Dendritic cell treated with granulocyte-macrophage colony-stimulating factor and Interleukin-4, amounts not matched to agents 40 ng/mL and 50 ng/mL, for 4 days (primary cell): ENCODE measurements at regions not wholly inside any gene's neighbourhood (a gene's known extent, or its start where the extent isn't known, plus 50 kb on each side); places are given as distances from the start of the nearest gene placed in this dataset.

ENCODE experiments used
- H3K27ac Mint-ChIP-seq: one replicate; pipeline ENCODE4 v1.8.0; 2022; ENCODE audit warnings: mild to moderate bottlenecking, mixed read lengths
- H3K27me3 Mint-ChIP-seq: one replicate; pipeline ENCODE4 v1.8.0; 2022; ENCODE audit warnings: mild to moderate bottlenecking, mixed read lengths
- H3K36me3 Mint-ChIP-seq: one replicate; pipeline ENCODE4 v1.8.0; 2022; ENCODE audit warnings: low read depth, mixed read lengths
- H3K4me1 Mint-ChIP-seq: one replicate; pipeline ENCODE4 v1.8.0; 2022; ENCODE audit warnings: low read depth, mixed read lengths
- H3K4me3 Mint-ChIP-seq: one replicate; pipeline ENCODE4 v1.8.0; 2022; ENCODE audit warnings: mild to moderate bottlenecking, moderate library complexity, mixed read lengths
- H3K9me3 Mint-ChIP-seq: one replicate; pipeline ENCODE4 v1.8.0; 2022; ENCODE audit warnings: mixed read lengths
- intact Hi-C: fragments of 100-400 bp; cut with micrococcal nuclease; formaldehyde crosslinking; loops from one replicate; pipeline ENCODE4 v1.15.0; 2022

DNA sequence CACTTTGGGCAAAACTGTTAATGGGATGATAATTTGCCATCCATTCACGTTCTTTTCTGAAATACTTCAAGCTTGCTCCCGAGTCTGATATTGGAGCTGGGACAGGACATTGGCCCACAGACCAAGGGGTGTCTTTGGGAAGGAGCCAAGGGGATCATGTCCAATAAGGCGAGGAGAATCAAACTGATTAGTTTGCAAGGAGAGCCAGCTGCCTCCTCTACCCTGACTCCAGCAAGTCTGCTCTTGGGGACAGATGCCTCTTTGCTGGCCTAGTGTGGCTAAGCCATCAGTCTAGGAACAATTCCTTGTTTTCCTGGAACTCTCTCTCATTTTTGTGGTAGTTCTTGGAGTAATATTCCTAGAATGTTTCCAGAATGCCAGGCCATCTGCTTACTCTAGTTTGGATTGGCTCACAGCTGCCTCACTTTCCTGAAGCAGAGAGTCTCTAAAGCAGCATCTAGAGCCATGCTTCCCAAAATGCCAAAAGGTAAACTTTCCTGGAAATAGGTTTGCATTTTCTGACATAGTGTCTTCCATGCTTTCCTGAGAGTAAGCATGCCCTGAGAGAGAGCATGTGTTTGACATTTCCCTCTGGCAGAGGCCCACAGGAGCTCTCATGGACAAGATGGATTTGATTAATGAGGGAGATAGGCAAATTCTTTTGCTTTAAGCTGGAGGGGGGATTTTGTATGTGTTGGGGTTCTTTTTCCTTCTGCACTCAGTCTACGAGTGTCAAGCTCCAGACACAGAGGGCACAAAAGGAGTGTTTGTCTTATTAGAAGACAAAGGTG lies 145.6 kb downstream of the GDAP2 start:
- intact Hi-C loops, result no loop called here
- Mint-ChIP-seq H3K4me3 (no peak overlapping the region), H3K4me1 (no peaks in the 10 kb centered on the region), H3K9me3 (peaks cover 1% of the 10 kb centered on the region), H3K27ac (no peak overlapping the region), H3K36me3 (no peaks in the 10 kb centered on the region), H3K27me3 (no peaks in the 10 kb centered on the region)

GRCh38 chr1:117788014-117788413 lies 141.4 kb downstream of the GDAP2 start:
- H3K27ac Mint-ChIP-seq, result no peak overlapping the region
- H3K4me1 Mint-ChIP-seq, result no peaks in the 10 kb centered on the region
- intact Hi-C loops, result no loop called here
- H3K27me3 Mint-ChIP-seq, result no peaks in the 10 kb centered on the region
- peaks cover 9% of the 10 kb centered on the region for H3K9me3 Mint-ChIP-seq
- H3K36me3 Mint-ChIP-seq, result no peaks in the 10 kb centered on the region
- H3K4me3 Mint-ChIP-seq, result no peak overlapping the region

DNA sequence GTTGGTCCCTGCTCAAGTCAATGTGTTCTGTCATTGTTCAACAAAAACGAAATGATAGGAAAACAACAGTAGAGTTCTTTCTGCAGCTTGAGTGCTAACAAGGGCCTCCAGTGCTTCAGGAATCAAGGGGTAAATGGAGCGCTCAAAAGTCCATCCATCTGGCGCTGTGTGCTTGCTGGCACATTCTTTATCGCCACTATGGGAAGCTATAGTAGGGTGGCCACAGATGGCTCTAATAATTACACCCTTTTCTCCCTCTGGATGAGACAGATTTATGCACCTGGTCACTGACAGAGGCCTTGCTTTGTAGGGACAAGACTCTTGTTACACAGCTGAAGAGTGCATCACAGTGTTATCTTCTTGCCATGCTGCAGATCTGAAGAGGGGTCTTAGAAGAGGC lies 136.0 kb downstream of the GDAP2 start:
- no peaks in the 10 kb centered on the region for H3K27me3 Mint-ChIP-seq
- peaks cover 9% of the 10 kb centered on the region for H3K9me3 Mint-ChIP-seq
- no peaks in the 10 kb centered on the region for H3K36me3 Mint-ChIP-seq
- no peak overlapping the region for H3K27ac Mint-ChIP-seq
- H3K4me1 Mint-ChIP-seq, result no peaks in the 10 kb centered on the region
- intact Hi-C loops, result no loop called here
- no peak overlapping the region for H3K4me3 Mint-ChIP-seq

DNA sequence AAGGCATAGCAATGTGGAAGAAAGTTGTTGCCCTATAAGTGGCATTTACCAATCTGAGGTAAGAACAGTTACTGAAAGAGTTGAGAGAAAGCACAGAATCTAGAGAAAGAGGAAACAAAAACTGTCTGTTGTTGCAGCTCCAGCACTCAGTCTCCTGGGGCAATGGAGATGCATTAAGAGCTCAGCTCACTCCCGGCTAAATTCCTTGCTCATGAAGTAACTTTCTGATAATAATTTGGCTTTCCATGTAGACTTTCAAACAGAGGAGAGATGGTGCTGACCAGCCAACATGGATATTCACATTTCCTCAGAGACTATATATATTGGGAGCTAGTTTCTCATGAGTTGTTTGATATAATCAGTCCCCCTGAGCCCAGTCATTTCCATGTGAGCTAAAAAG lies 135.3 kb downstream of the GDAP2 start:
- H3K27ac Mint-ChIP-seq, result no peak overlapping the region
- peaks cover 9% of the 10 kb centered on the region for H3K9me3 Mint-ChIP-seq
- intact Hi-C loops, result no loop called here
- H3K36me3 Mint-ChIP-seq, result no peaks in the 10 kb centered on the region
- no peak overlapping the region for H3K4me3 Mint-ChIP-seq
- H3K4me1 Mint-ChIP-seq, result no peaks in the 10 kb centered on the region
- H3K27me3 Mint-ChIP-seq, result no peaks in the 10 kb centered on the region

- H3K27me3 Mint-ChIP-seq, result no peaks in the 10 kb centered on the region
- H3K9me3 Mint-ChIP-seq, result peaks cover 9% of the 10 kb centered on the region
- H3K27ac Mint-ChIP-seq, result no peak overlapping the region
- no peaks in the 10 kb centered on the region for H3K36me3 Mint-ChIP-seq
- H3K4me3 Mint-ChIP-seq, result no peak overlapping the region
- intact Hi-C loops, result no loop called here
- H3K4me1 Mint-ChIP-seq, result no peaks in the 10 kb centered on the region
Observed at GRCh38 chr1:117795190-117795589, 134.2 kb downstream of the GDAP2 start.

DNA sequence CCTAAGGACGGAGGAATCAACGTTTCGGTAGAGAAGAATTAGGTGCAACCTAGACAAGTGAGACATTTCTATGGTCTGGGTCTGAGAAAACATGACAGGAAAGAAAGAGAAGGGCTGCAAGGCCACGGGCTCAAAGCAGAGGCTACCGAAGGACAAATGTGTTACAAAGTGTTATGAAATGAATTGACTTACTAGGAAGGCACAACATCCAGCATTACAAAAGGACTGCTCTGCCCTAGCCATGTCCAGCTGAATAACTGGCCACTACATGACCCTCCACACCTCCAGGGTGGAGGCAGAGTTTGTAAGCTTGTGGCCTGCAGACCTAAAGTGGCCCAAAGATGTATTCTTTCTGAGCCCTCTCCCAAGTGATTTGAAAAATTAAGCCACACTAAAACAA lies 133.6 kb downstream of the GDAP2 start:
- no peak overlapping the region for H3K27ac Mint-ChIP-seq
- intact Hi-C loops, result no loop called here
- no peaks in the 10 kb centered on the region for H3K4me1 Mint-ChIP-seq
- H3K27me3 Mint-ChIP-seq, result no peaks in the 10 kb centered on the region
- no peak overlapping the region for H3K4me3 Mint-ChIP-seq
- no peaks in the 10 kb centered on the region for H3K36me3 Mint-ChIP-seq
- peaks cover 9% of the 10 kb centered on the region for H3K9me3 Mint-ChIP-seq

GRCh38 chr1:117796226-117796625 lies 133.2 kb downstream of the GDAP2 start:
- no peaks in the 10 kb centered on the region for H3K36me3 Mint-ChIP-seq
- peaks cover 9% of the 10 kb centered on the region for H3K9me3 Mint-ChIP-seq
- H3K4me3 Mint-ChIP-seq, result no peak overlapping the region
- no peak overlapping the region for H3K27ac Mint-ChIP-seq
- no peaks in the 10 kb centered on the region for H3K4me1 Mint-ChIP-seq
- H3K27me3 Mint-ChIP-seq, result no peaks in the 10 kb centered on the region
- intact Hi-C loops, result no loop called here

DNA sequence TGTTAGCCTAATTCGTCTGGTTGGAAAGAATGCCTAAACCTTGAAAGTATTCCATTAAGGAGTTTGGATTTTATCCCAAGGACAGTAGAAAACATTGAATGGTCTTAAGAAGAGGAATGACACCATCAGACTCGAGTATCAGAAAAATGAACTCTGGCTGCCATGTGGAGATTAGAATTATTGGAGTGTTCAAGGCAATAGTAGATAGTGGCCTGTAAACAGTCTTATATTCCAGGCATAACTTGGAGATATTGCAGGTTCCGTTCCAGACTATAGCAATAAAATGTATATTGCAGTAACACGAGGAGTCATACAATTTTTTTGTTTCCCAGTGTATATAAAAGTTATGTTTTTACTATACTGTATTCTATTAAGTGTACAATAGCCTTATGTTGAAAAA lies 130.9 kb downstream of the GDAP2 start:
- H3K27me3 Mint-ChIP-seq, result no peaks in the 10 kb centered on the region

GRCh38 chr1:117802531-117803257 lies 126.7 kb downstream of the GDAP2 start:
- intact Hi-C loops, result no loop called here
- no peaks in the 10 kb centered on the region for H3K4me1 Mint-ChIP-seq
- H3K27me3 Mint-ChIP-seq, result peaks cover 1% of the 10 kb centered on the region
- H3K36me3 Mint-ChIP-seq, result no peaks in the 10 kb centered on the region
- H3K27ac Mint-ChIP-seq, result no peak overlapping the region
- H3K4me3 Mint-ChIP-seq, result no peak overlapping the region
- H3K9me3 Mint-ChIP-seq, result no peaks in the 10 kb centered on the region

More for the DNA sequence above, 130.9 kb downstream of the GDAP2 start:
- no peaks in the 10 kb centered on the region for H3K9me3 Mint-ChIP-seq
- H3K4me1 Mint-ChIP-seq, result no peaks in the 10 kb centered on the region
- no peak overlapping the region for H3K4me3 Mint-ChIP-seq
- H3K36me3 Mint-ChIP-seq, result no peaks in the 10 kb centered on the region
- intact Hi-C loops, result no loop called here
- H3K27ac Mint-ChIP-seq, result no peak overlapping the region

DNA sequence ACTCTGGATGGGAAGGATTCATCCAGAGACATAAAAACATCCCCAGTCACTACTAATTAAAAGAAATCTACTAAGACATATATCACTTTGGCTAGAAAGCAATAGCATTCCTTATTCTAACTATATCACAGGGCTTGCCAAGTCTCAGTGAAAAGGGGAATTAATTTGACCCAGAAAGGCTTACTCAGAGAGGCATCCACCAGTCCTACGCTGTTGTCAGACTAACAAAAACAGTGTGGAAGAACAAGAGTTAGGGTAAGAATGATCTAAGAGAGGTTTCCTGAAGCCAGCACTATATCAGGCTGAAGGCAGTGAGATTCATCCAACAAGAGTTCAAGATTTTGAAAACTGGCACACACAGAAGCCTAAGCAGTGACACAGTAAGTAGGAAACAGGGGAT lies 126.1 kb downstream of the GDAP2 start:
- Mint-ChIP-seq H3K4me3 (no peak overlapping the region), H3K36me3 (no peaks in the 10 kb centered on the region), H3K27ac (no peak overlapping the region), H3K9me3 (no peaks in the 10 kb centered on the region), H3K27me3 (peaks cover 1% of the 10 kb centered on the region), H3K4me1 (no peaks in the 10 kb centered on the region)
- intact Hi-C loops, result no loop called here

DNA sequence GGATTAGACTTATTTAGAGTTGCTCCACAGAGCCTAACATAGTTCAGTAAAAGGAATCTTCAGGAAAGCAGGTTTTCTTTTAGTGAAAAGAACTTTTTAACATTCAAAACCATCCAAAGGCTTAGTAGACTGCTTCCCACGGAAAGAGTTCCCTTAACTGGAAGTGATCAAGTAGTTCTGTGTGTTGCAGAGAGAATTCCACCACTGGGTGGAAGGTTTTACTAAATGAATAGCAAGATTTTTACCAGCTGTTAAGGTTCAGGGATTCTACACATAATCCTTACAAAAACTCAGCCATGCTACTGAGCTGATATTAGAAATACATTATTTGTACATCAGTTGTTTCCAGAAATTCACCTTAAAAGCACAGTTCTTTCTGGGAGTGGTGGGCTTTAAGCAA lies 119.7 kb downstream of the GDAP2 start:
- Mint-ChIP-seq H3K27ac (no peak overlapping the region), H3K9me3 (no peaks in the 10 kb centered on the region), H3K27me3 (peaks cover 3% of the 10 kb centered on the region), H3K4me1 (no peaks in the 10 kb centered on the region), H3K4me3 (no peak overlapping the region), H3K36me3 (no peaks in the 10 kb centered on the region)
- intact Hi-C loops, result no loop called here

GRCh38 chr1:117810553-117810952 lies 118.9 kb downstream of the GDAP2 start:
- intact Hi-C loops, result no loop called here
- Mint-ChIP-seq H3K4me3 (no peak overlapping the region), H3K36me3 (no peaks in the 10 kb centered on the region), H3K27ac (no peak overlapping the region), H3K9me3 (no peaks in the 10 kb centered on the region), H3K4me1 (no peaks in the 10 kb centered on the region), H3K27me3 (peaks cover 2% of the 10 kb centered on the region)

DNA sequence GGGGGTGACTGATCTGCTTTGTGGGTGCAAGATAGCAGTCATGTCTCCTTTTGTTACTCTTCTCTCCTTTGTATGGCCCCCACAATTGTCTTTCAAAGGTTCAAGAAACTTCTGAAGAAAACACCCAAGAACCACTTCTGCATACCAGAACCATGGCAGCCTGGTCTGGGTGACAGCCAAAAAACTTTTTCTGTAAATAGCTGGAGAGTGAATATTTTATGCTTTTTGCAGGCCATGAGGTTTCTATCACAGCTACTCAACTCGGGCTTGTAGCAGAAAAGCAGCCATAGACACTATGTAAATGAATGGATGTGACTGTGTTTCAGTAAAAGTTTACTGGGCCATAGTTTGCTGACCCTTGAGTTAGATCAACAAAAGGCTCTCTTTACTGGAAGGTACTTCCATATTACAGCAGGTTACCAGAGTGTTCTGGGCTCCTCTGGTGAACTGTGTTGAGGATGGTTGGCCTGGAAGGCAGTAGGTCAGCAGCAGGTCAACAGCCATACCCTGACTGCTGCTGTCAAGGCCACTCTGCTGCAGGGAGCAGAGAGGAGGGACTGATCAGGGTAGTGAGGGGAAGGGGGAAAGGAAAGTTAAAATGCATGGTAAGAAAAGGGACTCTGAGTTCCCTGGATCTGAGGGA lies 116.4 kb downstream of the GDAP2 start:
- no peak overlapping the region for H3K27ac Mint-ChIP-seq
- intact Hi-C loops, result no loop called here
- H3K9me3 Mint-ChIP-seq, result peaks cover 9% of the 10 kb centered on the region
- H3K27me3 Mint-ChIP-seq, result peaks cover 2% of the 10 kb centered on the region
- H3K4me3 Mint-ChIP-seq, result no peak overlapping the region
- H3K4me1 Mint-ChIP-seq, result no peaks in the 10 kb centered on the region
- H3K36me3 Mint-ChIP-seq, result no peaks in the 10 kb centered on the region
